Fibroblast of lung (primary cell): ENCODE measurements at regions not wholly inside any gene's neighbourhood (a gene's known extent, or its start where the extent isn't known, plus 50 kb on each side); places are given as distances from the start of the nearest gene placed in this dataset.
A peak's percentile ranks its signal among the peaks of the same experiment; 100 is the strongest.

Experiments used
- DNase-seq, 2 donors: peaks; one replicate each; pipeline versions ENCODE4 v3.0.0 to v3.0.0-alpha.2; 2010; ENCODE audit warnings: low read depth in 2 of 2
- H2AFZ ChIP-seq: 2 replicates; pipeline ENCODE4 v1.5.1; 2012; ENCODE audit warnings: low read length, control low read depth, inconsistent platforms
- H3K27ac ChIP-seq: 2 replicates; pipeline ENCODE4 v1.5.1; 2011; ENCODE audit warnings: low read length, control low read depth; ENCODE audit not compliant: insufficient read depth
- H3K27me3 ChIP-seq: 2 replicates; pipeline ENCODE4 v1.5.1; 2011; ENCODE audit warnings: mild to moderate bottlenecking, low read length; ENCODE audit not compliant: control insufficient read depth, insufficient read depth
- H3K36me3 ChIP-seq: 2 replicates; pipeline ENCODE4 v1.5.1; 2011; ENCODE audit warnings: low read length; ENCODE audit not compliant: control insufficient read depth, insufficient read depth
- H3K4me1 ChIP-seq: 2 replicates; pipeline ENCODE4 v1.5.1; 2011; ENCODE audit warnings: low read length; ENCODE audit not compliant: control insufficient read depth, insufficient read depth; ENCODE audit errors: extremely low read depth
- H3K4me2 ChIP-seq: 2 replicates; pipeline ENCODE4 v1.5.1; 2011; ENCODE audit warnings: low read length, control low read depth; ENCODE audit not compliant: insufficient read depth; ENCODE audit errors: extremely low read depth
- H3K4me3 ChIP-seq, 4 experiments: fragments of 200-600 bp in 1 of 4; sonication (generic) in 1 of 4; replicated peaks in 1 of 4; 2 replicates each; pipeline ENCODE4 v1.5.1; 2011 to 2016; ENCODE audit warnings: low read length in 4 of 4, low read depth in 3 of 4, mild to moderate bottlenecking in 3 of 4, control low read depth in 2 of 4, inconsistent platforms in 1 of 4, mixed read lengths in 1 of 4; ENCODE audit not compliant: insufficient read depth in 1 of 4; ENCODE audit errors: control extremely low read depth in 1 of 4
- H3K79me2 ChIP-seq: 2 replicates; pipeline ENCODE4 v1.5.1; 2012; ENCODE audit warnings: mild to moderate bottlenecking, low read length, inconsistent platforms; ENCODE audit not compliant: control insufficient read depth, insufficient read depth
- H3K9ac ChIP-seq: 2 replicates; pipeline ENCODE4 v1.5.1; 2011; ENCODE audit warnings: mild to moderate bottlenecking, low read length, control low read depth; ENCODE audit not compliant: insufficient read depth
- H3K9me3 ChIP-seq: 2 replicates; pipeline ENCODE4 v1.5.1; 2012; ENCODE audit warnings: low read depth, low read length; ENCODE audit not compliant: control insufficient read depth, insufficient read depth
- H4K20me1 ChIP-seq: 2 replicates; pipeline ENCODE4 v1.5.1; 2011; ENCODE audit warnings: low read length; ENCODE audit not compliant: control insufficient read depth, insufficient read depth; ENCODE audit errors: extremely low read depth
- EZH2 ChIP-seq: IDR thresholded peaks from 2 replicates; pipeline ENCODE4 v1.5.1; 2012; ENCODE audit warnings: low read length, control low read depth, mild to moderate bottlenecking; ENCODE audit errors: missing control alignments
- TF ChIP-seq, protein P1 (sequence below), 2 donors: IDR thresholded peaks in 1 of 2; conservative IDR thresholded peaks in 1 of 2; 1 replicate in 1 of 2; 2 replicates in 1 of 2; pipeline ENCODE4 v1.5.1; 2011 to 2012; ENCODE audit warnings: low read length in 2 of 2, control low read depth in 1 of 2, inconsistent platforms in 1 of 2, low read depth in 1 of 2, mild to moderate bottlenecking in 1 of 2

DNA sequence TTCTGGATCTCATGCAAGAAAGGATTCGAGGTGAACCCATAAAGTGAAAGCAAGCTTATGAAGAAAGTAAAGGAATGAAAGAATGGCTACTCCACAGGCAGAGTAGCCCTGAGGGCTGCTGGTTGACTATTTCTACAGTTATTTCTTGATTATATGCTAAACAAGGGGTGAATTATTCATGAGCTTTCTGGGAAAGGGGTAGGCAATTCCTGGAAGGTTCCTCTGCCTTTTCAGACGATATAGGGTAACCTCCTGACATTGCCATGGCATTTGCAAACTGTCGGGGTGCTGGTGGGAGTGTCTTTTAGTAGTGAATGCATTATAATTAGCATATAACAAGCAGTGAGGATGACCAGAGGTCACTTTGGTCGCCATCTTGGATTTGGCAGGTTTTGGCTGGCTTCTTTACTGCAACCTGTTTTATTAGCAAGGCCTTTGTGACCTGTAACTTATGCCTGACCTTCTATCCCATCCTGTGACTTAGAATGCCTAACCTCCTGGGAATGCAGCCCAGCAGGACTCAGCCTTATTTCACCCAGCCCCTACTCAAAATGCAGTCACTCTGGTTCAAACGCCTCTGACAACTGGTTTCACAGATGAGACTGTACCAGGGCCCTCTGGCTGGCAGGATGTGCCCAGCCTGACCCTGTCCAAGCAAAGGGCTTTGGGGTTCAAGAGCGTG lies 157.7 kb upstream of the SFSWAP start:
- Histone ChIP-seq H3K9ac (no peak overlapping the region), H4K20me1 (no peaks in the 10 kb centered on the region), H3K4me3 (no peak overlapping the region), H2AFZ (no peak overlapping the region), H3K27ac (no peak overlapping the region), H3K27me3 (no peaks in the 10 kb centered on the region), H3K4me1 (no peaks in the 10 kb centered on the region), H3K36me3 (no peaks in the 10 kb centered on the region), H3K4me2 (no peak overlapping the region), H3K79me2 (no peaks in the 10 kb centered on the region), H3K9me3 (no peaks in the 10 kb centered on the region)
- TF ChIP-seq EZH2: no peak
- TF ChIP-seq, protein P1, sequence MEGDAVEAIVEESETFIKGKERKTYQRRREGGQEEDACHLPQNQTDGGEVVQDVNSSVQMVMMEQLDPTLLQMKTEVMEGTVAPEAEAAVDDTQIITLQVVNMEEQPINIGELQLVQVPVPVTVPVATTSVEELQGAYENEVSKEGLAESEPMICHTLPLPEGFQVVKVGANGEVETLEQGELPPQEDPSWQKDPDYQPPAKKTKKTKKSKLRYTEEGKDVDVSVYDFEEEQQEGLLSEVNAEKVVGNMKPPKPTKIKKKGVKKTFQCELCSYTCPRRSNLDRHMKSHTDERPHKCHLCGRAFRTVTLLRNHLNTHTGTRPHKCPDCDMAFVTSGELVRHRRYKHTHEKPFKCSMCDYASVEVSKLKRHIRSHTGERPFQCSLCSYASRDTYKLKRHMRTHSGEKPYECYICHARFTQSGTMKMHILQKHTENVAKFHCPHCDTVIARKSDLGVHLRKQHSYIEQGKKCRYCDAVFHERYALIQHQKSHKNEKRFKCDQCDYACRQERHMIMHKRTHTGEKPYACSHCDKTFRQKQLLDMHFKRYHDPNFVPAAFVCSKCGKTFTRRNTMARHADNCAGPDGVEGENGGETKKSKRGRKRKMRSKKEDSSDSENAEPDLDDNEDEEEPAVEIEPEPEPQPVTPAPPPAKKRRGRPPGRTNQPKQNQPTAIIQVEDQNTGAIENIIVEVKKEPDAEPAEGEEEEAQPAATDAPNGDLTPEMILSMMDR (conservative IDR thresholded peaks at IDR 0.05 in 1 of 2, IDR thresholded peaks at IDR 0.05 in 1 of 2; ENCODE audit: low read depth in 1 of 2, low read length in 2 of 2): no peak
- no peak for DNase-seq

DNA sequence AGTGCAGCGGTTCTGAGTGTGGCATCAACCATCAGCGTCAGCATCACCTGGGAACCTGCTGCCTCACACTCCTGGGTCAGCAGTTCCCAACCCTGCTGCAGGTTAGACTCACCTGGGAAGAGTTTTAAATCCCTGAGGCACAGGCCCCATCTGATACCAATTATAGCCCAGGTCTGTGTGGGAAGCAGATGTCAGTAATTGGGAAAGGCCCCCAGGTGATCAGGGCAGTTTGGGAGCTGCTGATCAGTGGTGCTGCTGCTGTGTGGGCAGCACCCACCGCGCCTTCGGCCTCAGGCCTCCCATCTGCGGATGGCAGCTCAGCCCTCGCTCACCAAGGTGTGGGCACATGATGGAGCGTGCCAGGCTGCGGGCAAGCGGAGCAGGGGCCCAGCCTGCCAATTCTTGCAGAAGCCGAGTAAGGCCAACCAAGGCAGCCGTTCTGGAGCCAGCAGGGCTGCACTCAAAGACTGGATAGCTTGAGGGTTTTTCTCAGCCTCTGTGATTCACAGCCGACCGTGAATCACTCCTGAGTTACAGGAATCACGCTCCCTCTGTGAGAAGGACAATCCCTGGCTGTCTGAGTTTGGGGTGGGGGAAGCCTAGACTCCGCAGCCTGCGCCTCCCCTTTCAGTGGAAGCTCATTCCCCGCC lies 155.6 kb upstream of the SFSWAP start:
- Histone ChIP-seq H3K4me1 (no peaks in the 10 kb centered on the region), H3K4me3 (no peak overlapping the region), H3K4me2 (no peak overlapping the region), H3K9me3 (no peaks in the 10 kb centered on the region), H3K27me3 (no peaks in the 10 kb centered on the region), H3K36me3 (no peaks in the 10 kb centered on the region), H3K79me2 (no peaks in the 10 kb centered on the region), H4K20me1 (no peaks in the 10 kb centered on the region), H3K9ac (no peak overlapping the region), H2AFZ (no peak overlapping the region), H3K27ac (no peak overlapping the region)
- DNase-seq: peak in 1 of 2 donors; percentile 0
- no peak for TF ChIP-seq EZH2
- TF ChIP-seq, protein P1 (conservative IDR thresholded peaks at IDR 0.05 in 1 of 2, IDR thresholded peaks at IDR 0.05 in 1 of 2; ENCODE audit: low read depth in 1 of 2, low read length in 2 of 2): no peak

DNA sequence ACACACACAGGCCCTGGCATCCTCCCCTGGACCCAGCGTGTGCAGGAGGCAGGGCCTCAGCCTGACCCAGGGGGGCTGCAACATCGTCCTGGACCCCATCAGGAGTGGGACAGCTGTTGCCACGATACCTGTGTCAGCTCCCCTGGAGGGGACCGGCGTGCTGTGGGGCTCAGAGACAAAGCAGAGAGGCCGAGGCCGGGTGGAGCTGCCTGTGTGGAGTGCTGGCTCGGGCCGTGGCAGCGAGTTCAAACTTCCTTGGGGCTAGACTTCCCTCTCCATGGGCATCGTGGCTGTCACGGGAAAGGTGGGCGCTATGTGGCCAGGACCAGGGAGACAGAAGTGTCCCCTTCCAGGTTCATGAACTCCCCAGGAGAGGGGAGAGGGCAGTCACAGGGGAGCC lies 155.0 kb upstream of the SFSWAP start:
- no peaks in the 10 kb centered on the region for H3K79me2 ChIP-seq
- no peaks in the 10 kb centered on the region for H3K4me1 ChIP-seq
- DNase-seq: no peak
- H3K27me3 ChIP-seq: no peaks in the 10 kb centered on the region
- H3K27ac ChIP-seq: no peak overlapping the region
- TF ChIP-seq EZH2: no peak
- TF ChIP-seq, protein P1 (conservative IDR thresholded peaks at IDR 0.05 in 1 of 2, IDR thresholded peaks at IDR 0.05 in 1 of 2; ENCODE audit: low read depth in 1 of 2, low read length in 2 of 2): no peak
- no peaks in the 10 kb centered on the region for H3K9me3 ChIP-seq
- H2AFZ ChIP-seq: no peak overlapping the region
- H3K9ac ChIP-seq: no peak overlapping the region
- H3K4me3 ChIP-seq: no peak overlapping the region
- H3K4me2 ChIP-seq: no peak overlapping the region
- H4K20me1 ChIP-seq: no peaks in the 10 kb centered on the region
- no peaks in the 10 kb centered on the region for H3K36me3 ChIP-seq
